ENCODE measurements at regions not wholly inside any gene's neighbourhood (a gene's known extent, or its start where the extent isn't known, plus 50 kb on each side); places are given as distances from the start of the nearest gene placed in this dataset.

DNA sequence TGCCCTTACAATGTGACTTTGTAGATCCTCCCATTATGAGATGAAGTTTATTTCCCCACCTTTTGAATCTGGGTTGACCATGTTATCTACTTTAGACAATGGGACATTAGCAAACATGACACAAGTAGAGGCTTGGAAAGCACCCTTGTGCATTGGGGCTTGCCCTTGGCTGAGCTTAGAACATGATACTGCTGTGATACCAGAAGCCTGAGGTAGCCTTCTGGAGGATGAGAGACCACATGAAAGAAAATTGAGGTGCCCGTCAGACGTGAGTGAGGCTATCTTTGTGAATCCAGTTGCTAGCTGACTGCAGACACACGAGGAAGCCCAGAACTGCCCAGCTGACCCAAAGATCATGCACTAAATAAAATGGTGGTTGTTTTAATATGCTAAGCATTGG, 341.2 kb downstream of the CYP26B1 start:
- TF ChIP-seq, protein P1, sequence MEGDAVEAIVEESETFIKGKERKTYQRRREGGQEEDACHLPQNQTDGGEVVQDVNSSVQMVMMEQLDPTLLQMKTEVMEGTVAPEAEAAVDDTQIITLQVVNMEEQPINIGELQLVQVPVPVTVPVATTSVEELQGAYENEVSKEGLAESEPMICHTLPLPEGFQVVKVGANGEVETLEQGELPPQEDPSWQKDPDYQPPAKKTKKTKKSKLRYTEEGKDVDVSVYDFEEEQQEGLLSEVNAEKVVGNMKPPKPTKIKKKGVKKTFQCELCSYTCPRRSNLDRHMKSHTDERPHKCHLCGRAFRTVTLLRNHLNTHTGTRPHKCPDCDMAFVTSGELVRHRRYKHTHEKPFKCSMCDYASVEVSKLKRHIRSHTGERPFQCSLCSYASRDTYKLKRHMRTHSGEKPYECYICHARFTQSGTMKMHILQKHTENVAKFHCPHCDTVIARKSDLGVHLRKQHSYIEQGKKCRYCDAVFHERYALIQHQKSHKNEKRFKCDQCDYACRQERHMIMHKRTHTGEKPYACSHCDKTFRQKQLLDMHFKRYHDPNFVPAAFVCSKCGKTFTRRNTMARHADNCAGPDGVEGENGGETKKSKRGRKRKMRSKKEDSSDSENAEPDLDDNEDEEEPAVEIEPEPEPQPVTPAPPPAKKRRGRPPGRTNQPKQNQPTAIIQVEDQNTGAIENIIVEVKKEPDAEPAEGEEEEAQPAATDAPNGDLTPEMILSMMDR (IDR thresholded peaks at IDR 0.05; ENCODE audit: insufficient read depth, low read length, poor library complexity, severe bottlenecking): no peak
- no peak for TF ChIP-seq EZH2phosphoT487 (conservative IDR thresholded peaks at IDR 0.05; ENCODE audit: low read length)
